ENCODE measurements at regions not wholly inside any gene's neighbourhood (a gene's known extent, or its start where the extent isn't known, plus 50 kb on each side); places are given as distances from the start of the nearest gene placed in this dataset.

DNA sequence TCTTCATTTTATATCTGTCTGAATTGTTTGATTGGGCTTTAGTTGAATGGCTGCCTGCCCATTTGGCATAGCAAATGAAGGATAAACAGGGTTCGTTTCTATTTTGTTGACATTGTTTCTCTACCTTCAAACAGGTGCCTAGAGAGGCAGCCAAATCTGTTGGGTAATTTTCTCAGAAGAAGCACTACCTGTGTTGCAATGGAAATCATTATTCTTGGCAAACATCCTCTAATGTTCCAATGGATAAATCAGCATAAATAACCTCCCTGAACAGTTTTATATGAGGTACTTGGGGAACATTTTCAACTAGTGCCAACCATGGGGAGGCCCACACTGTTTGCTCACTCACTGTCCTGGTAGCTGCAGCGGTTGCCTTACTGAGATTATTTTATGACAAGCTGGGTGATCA lies 64.4 kb upstream of the PLPP4 start:
- H3K79me2 ChIP-seq (ENCODE audit: control insufficient read depth, low read length): no peaks in the 10 kb centered on the region
- no peaks in the 10 kb centered on the region for H3K4me1 ChIP-seq (ENCODE audit: control insufficient read depth, low read length)
- H3K36me3 ChIP-seq (ENCODE audit: control insufficient read depth, low read length): no peaks in the 10 kb centered on the region
- no peaks in the 10 kb centered on the region for H3K9me3 ChIP-seq (ENCODE audit: control insufficient read depth, insufficient read depth, low read length)
- no peak overlapping the region for H3K27ac ChIP-seq (ENCODE audit: low read depth, low read length)
- H3K9me2 ChIP-seq (replicated peaks; ENCODE audit: control insufficient read depth, low read length): no peaks in the 10 kb centered on the region
- no peaks in the 10 kb centered on the region for H3K27me3 ChIP-seq (ENCODE audit: control insufficient read depth, low read length)
- H3K4me3 ChIP-seq (ENCODE audit: low read length): no peak overlapping the region
- no peaks in the 10 kb centered on the region for H3F3A ChIP-seq (ENCODE audit: control insufficient read depth, insufficient read depth)
- H3K4me2 ChIP-seq (ENCODE audit: low read length): no peak overlapping the region
- no peaks in the 10 kb centered on the region for H4K20me1 ChIP-seq (ENCODE audit: control insufficient read depth, insufficient read depth, low read depth, low read length)
- TF ChIP-seq EZH2phosphoT487 (IDR thresholded peaks at IDR 0.05; ENCODE audit: borderline replicate concordance, low read length): no peak
- TF ChIP-seq, protein P1, sequence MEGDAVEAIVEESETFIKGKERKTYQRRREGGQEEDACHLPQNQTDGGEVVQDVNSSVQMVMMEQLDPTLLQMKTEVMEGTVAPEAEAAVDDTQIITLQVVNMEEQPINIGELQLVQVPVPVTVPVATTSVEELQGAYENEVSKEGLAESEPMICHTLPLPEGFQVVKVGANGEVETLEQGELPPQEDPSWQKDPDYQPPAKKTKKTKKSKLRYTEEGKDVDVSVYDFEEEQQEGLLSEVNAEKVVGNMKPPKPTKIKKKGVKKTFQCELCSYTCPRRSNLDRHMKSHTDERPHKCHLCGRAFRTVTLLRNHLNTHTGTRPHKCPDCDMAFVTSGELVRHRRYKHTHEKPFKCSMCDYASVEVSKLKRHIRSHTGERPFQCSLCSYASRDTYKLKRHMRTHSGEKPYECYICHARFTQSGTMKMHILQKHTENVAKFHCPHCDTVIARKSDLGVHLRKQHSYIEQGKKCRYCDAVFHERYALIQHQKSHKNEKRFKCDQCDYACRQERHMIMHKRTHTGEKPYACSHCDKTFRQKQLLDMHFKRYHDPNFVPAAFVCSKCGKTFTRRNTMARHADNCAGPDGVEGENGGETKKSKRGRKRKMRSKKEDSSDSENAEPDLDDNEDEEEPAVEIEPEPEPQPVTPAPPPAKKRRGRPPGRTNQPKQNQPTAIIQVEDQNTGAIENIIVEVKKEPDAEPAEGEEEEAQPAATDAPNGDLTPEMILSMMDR (IDR thresholded peaks at IDR 0.05; ENCODE audit: low read depth, low read length, poor library complexity, severe bottlenecking): no peak

DNA sequence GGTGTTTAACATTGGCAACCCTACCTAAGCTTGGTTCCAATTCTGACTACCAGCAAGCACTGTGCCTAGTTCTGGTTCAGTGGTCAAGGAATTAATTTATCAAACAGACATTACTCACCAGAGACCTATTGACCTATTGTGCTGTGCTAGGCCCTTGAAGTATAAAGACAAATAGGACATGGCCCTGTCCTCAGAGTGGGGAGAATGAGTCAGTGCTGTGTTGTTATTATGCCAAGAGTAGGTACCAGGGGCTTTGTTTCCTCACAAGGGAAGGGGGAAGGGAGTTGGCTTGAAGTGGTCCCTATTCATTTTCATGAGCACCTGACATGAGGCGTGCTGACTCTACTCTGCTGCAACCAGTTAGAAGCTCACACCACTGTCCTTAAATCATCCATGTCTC lies 62.6 kb upstream of the PLPP4 start:
- Histone ChIP-seq H3K36me3 (ENCODE audit: control insufficient read depth, low read length) (no peaks in the 10 kb centered on the region), H4K20me1 (ENCODE audit: control insufficient read depth, insufficient read depth, low read depth, low read length) (no peaks in the 10 kb centered on the region), H3K9me3 (ENCODE audit: control insufficient read depth, insufficient read depth, low read length) (no peaks in the 10 kb centered on the region), H3K9me2 (replicated peaks; ENCODE audit: control insufficient read depth, low read length) (no peaks in the 10 kb centered on the region), H3K27ac (ENCODE audit: low read depth, low read length) (no peak overlapping the region), H3K27me3 (ENCODE audit: control insufficient read depth, low read length) (no peaks in the 10 kb centered on the region), H3K79me2 (ENCODE audit: control insufficient read depth, low read length) (no peaks in the 10 kb centered on the region), H3K4me1 (ENCODE audit: control insufficient read depth, low read length) (no peaks in the 10 kb centered on the region), H3K4me3 (ENCODE audit: low read length) (no peak overlapping the region), H3F3A (ENCODE audit: control insufficient read depth, insufficient read depth) (no peaks in the 10 kb centered on the region), H3K4me2 (ENCODE audit: low read length) (no peak overlapping the region)
- TF ChIP-seq EZH2phosphoT487 (IDR thresholded peaks at IDR 0.05; ENCODE audit: borderline replicate concordance, low read length): no peak
- TF ChIP-seq, protein P1 (IDR thresholded peaks at IDR 0.05; ENCODE audit: low read depth, low read length, poor library complexity, severe bottlenecking): no peak

DNA sequence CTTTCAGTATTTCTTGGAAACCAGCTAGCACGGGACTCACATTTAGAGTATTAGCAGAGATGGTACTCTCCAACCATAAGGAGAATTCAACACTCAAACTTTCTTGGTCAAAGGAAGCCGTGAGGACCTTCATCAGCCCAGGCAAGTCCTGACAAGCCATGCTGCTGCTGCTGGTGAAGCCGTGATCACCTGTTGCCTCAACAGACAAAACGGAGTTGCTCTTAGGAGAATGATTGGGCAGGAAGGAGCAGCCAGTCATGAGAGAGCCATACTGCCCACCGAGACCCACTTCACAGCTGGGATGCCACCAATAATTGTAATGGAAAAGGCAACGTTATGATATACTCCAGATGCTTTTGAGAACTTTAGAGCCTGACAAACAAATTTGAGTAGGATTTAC lies 60.8 kb upstream of the PLPP4 start:
- Histone ChIP-seq H3K4me1 (ENCODE audit: control insufficient read depth, low read length) (no peaks in the 10 kb centered on the region), H3K27me3 (ENCODE audit: control insufficient read depth, low read length) (no peaks in the 10 kb centered on the region), H3K4me3 (ENCODE audit: low read length) (no peak overlapping the region), H3K79me2 (ENCODE audit: control insufficient read depth, low read length) (no peaks in the 10 kb centered on the region), H3K36me3 (ENCODE audit: control insufficient read depth, low read length) (no peaks in the 10 kb centered on the region), H3K27ac (ENCODE audit: low read depth, low read length) (no peak overlapping the region), H3K4me2 (ENCODE audit: low read length) (no peak overlapping the region), H3K9me3 (ENCODE audit: control insufficient read depth, insufficient read depth, low read length) (no peaks in the 10 kb centered on the region), H3K9me2 (replicated peaks; ENCODE audit: control insufficient read depth, low read length) (no peaks in the 10 kb centered on the region), H3F3A (ENCODE audit: control insufficient read depth, insufficient read depth) (no peaks in the 10 kb centered on the region), H4K20me1 (ENCODE audit: control insufficient read depth, insufficient read depth, low read depth, low read length) (no peaks in the 10 kb centered on the region)
- TF ChIP-seq, protein P1 (IDR thresholded peaks at IDR 0.05; ENCODE audit: low read depth, low read length, poor library complexity, severe bottlenecking): no peak
- TF ChIP-seq EZH2phosphoT487 (IDR thresholded peaks at IDR 0.05; ENCODE audit: borderline replicate concordance, low read length): no peak

DNA sequence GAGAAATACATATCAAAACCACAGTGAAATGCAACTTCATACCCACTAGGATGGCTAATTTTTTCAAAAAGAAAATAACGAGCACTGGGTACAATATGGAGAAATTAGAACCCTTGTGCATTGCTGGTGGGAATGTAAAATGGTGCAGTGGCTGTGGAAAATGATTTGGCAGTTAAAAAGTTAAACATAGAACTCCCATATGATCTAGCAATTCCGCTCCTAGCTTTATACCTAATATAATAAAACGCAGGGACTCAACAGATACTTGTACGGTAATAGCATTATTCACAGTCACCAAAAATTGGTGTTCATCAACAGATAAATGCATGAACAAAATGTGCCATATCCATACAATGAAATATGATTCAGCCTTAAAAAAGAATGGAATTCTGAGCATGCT lies 58.8 kb upstream of the PLPP4 start:
- Histone ChIP-seq H3K27ac (ENCODE audit: low read depth, low read length) (no peak overlapping the region), H3K4me3 (ENCODE audit: low read length) (no peak overlapping the region), H3K79me2 (ENCODE audit: control insufficient read depth, low read length) (no peaks in the 10 kb centered on the region), H3K4me1 (ENCODE audit: control insufficient read depth, low read length) (no peaks in the 10 kb centered on the region), H3K9me2 (replicated peaks; ENCODE audit: control insufficient read depth, low read length) (no peaks in the 10 kb centered on the region), H3K27me3 (ENCODE audit: control insufficient read depth, low read length) (no peaks in the 10 kb centered on the region), H4K20me1 (ENCODE audit: control insufficient read depth, insufficient read depth, low read depth, low read length) (no peaks in the 10 kb centered on the region), H3F3A (ENCODE audit: control insufficient read depth, insufficient read depth) (no peaks in the 10 kb centered on the region), H3K9me3 (ENCODE audit: control insufficient read depth, insufficient read depth, low read length) (no peaks in the 10 kb centered on the region), H3K4me2 (ENCODE audit: low read length) (no peak overlapping the region), H3K36me3 (ENCODE audit: control insufficient read depth, low read length) (no peaks in the 10 kb centered on the region)
- TF ChIP-seq, protein P1 (IDR thresholded peaks at IDR 0.05; ENCODE audit: low read depth, low read length, poor library complexity, severe bottlenecking): no peak
- no peak for TF ChIP-seq EZH2phosphoT487 (IDR thresholded peaks at IDR 0.05; ENCODE audit: borderline replicate concordance, low read length)
